Upper lobe of right lung (tissue), 1 donor: ENCODE measurements at regions not wholly inside any gene's neighbourhood (a gene's known extent, or its start where the extent isn't known, plus 50 kb on each side); places are given as distances from the start of the nearest gene placed in this dataset.

ENCODE experiments used
- ATAC-seq: fragments of 200-7000 bp; cut with Tn5 transposase; one replicate; pipeline ENCODE4 v1.9.1; 2020; ENCODE audit warnings: mild to moderate bottlenecking, moderate library complexity
- DNase-seq: peaks from one replicate; pipeline ENCODE4 v3.0.0-alpha.2; 2020
- H3K27ac ChIP-seq: fragments of 200-600 bp; one replicate; pipeline ENCODE4 v1.8.0; 2022
- H3K27me3 ChIP-seq: fragments of 200-600 bp; one replicate; pipeline ENCODE4 v1.8.0; 2022; ENCODE audit warnings: mild to moderate bottlenecking
- H3K36me3 ChIP-seq: fragments of 200-600 bp; one replicate; pipeline ENCODE4 v1.8.0; 2022
- H3K4me1 ChIP-seq: fragments of 200-600 bp; one replicate; pipeline ENCODE4 v1.8.0; 2022
- H3K4me3 ChIP-seq: fragments of 200-600 bp; one replicate; pipeline ENCODE4 v1.8.0; 2022; ENCODE audit warnings: mild to moderate bottlenecking
- H3K9me3 ChIP-seq: fragments of 200-600 bp; one replicate; pipeline ENCODE4 v1.8.0; 2022
- CTCF ChIP-seq: fragments of 200-600 bp; IDR thresholded peaks from one replicate; pipeline ENCODE4 v1.8.0; 2022; ENCODE audit warnings: antibody characterized with exemption
- intact Hi-C: fragments of 100-400 bp; cut with DNase I; formaldehyde crosslinking; loops from one replicate; pipeline ENCODE4 v1.11.0; 2022
- donor health status: DM: no; HTN: yes; CAD: no; lungs with severe emphysema.

- H3K27ac ChIP-seq, result no peak overlapping the region
- H3K4me1 ChIP-seq, result no peaks in the 10 kb centered on the region
- DNase-seq (no peak), ATAC-seq (no peak)
- H3K9me3 ChIP-seq, result no peaks in the 10 kb centered on the region
- H3K4me3 ChIP-seq, result no peak overlapping the region
- TF ChIP-seq CTCF, result no peak
- intact Hi-C loops, result no loop called here
- no peaks in the 10 kb centered on the region for H3K27me3 ChIP-seq
- H3K36me3 ChIP-seq, result no peaks in the 10 kb centered on the region
Observed at GRCh38 chr12:17416748-17417147, 673.2 kb downstream of the RERGL start.

- Histone ChIP-seq H3K4me3 (no peak overlapping the region), H3K4me1 (no peaks in the 10 kb centered on the region), H3K9me3 (no peaks in the 10 kb centered on the region), H3K27me3 (no peaks in the 10 kb centered on the region), H3K27ac (no peak overlapping the region), H3K36me3 (no peaks in the 10 kb centered on the region)
- ATAC-seq, result no peak
- no peak for DNase-seq
- intact Hi-C loops, result no loop called here
- TF ChIP-seq CTCF, result no peak
Observed at GRCh38 chr12:17414596-17414995, 675.4 kb downstream of the RERGL start.

- intact Hi-C loops, result no loop called here
- DNase-seq (no peak), ATAC-seq (no peak)
- no peak overlapping the region for H3K4me3 ChIP-seq
- no peaks in the 10 kb centered on the region for H3K27me3 ChIP-seq
- no peaks in the 10 kb centered on the region for H3K9me3 ChIP-seq
- no peaks in the 10 kb centered on the region for H3K4me1 ChIP-seq
- no peak for TF ChIP-seq CTCF
- H3K27ac ChIP-seq, result no peak overlapping the region
- no peaks in the 10 kb centered on the region for H3K36me3 ChIP-seq
Observed at GRCh38 chr12:17411662-17412061, 678.3 kb downstream of the RERGL start.

GRCh38 chr12:17388679-17389078 is 701.3 kb downstream of the RERGL start:
- TF ChIP-seq CTCF, result no peak
- no peak for ATAC-seq
- Histone ChIP-seq H3K36me3 (no peaks in the 10 kb centered on the region), H3K27ac (no peak overlapping the region), H3K4me3 (no peak overlapping the region), H3K9me3 (no peaks in the 10 kb centered on the region), H3K27me3 (no peaks in the 10 kb centered on the region), H3K4me1 (no peaks in the 10 kb centered on the region)
- intact Hi-C loops, result no loop called here
- DNase-seq, result no peak

- Histone ChIP-seq H3K4me3 (no peak overlapping the region), H3K27me3 (no peaks in the 10 kb centered on the region), H3K36me3 (no peaks in the 10 kb centered on the region), H3K9me3 (no peaks in the 10 kb centered on the region), H3K4me1 (no peaks in the 10 kb centered on the region), H3K27ac (no peak overlapping the region)
- intact Hi-C loops, result no loop called here
- ATAC-seq, result no peak
- DNase-seq, result no peak
- TF ChIP-seq CTCF, result no peak
Observed at GRCh38 chr12:17383321-17383720, 706.7 kb downstream of the RERGL start.

GRCh38 chr12:17381211-17381610 is 708.8 kb downstream of the RERGL start:
- H3K27me3 ChIP-seq, result no peaks in the 10 kb centered on the region
- H3K4me3 ChIP-seq, result no peak overlapping the region
- H3K4me1 ChIP-seq, result no peaks in the 10 kb centered on the region
- no peak for TF ChIP-seq CTCF
- no peaks in the 10 kb centered on the region for H3K9me3 ChIP-seq
- no peak for DNase-seq
- intact Hi-C loops, result no loop called here
- H3K27ac ChIP-seq, result no peak overlapping the region
- H3K36me3 ChIP-seq, result no peaks in the 10 kb centered on the region
- no peak for ATAC-seq
